Activated CD8-positive, alpha-beta memory T cell treated with anti-CD3 and anti-CD28 coated beads for 48 hours (primary cell): ENCODE measurements at regions not wholly inside any gene's neighbourhood (a gene's known extent, or its start where the extent isn't known, plus 50 kb on each side); places are given as distances from the start of the nearest gene placed in this dataset.
"Not testable (repeated sequence)": the region's sequence is repeated elsewhere in the genome, so short reads cannot be mapped to it uniquely, and the experiment has no call there.

Experiments used
- DNase-seq, 3 experiments: peaks; one replicate each; pipeline ENCODE4 v3.0.0-alpha.2; 2020; ENCODE audit warnings: low read depth in 2 of 3, low spot score in 2 of 3

DNA sequence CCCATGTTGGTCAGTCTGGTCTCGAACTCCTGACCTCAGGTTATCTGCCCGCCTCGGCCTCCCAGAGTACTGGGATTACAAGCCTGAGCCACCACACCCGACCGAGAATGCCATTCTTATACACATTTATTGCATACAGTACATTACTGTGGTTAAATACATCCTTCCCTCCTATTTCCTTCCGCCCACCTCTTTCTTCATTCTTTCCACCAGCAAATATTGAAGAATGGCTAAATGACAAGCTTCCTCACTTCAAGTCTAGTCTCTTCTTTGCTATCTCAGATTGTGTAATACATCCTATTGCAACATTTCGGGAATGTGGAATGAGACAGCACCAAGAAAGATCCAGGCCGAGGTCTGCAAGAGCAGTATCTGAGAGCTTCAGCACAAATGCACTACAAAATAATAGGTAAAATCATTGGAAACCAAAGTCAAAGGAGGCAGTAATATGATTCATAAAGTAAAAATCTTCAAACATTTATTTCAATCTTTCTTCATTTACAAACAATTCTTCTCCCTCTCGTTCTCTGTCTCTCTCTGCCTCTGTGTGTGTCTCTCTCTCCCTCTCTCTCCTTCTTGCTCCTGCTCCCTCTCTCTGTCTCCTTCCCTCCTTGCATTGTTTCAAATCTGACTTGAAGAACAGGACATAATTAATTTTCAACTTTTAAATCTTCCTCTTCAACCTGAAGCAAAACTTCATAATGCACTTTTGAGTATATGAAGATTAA, 94.7 kb upstream of the TGFBR2 start:
- DNase-seq, result no peak

DNA sequence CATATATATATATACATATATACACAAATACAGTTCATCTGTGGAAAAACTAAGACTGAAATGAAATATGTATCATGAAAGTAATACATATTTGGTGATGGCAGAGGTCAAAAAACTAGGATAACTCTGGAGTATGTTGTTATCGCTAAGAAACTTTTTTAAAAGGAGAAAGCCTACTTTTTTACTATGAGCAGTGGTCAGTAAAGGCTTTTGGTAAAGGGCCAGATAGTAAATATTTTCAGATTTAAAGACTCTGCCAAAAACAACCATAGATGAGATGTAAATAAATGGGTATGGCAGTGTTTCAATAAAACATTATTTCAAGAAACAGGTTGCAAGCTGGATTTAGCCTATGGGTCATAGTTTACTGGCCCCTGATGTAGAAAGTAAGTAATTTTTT, 93.8 kb upstream of the TGFBR2 start:
- no peak for DNase-seq

DNA sequence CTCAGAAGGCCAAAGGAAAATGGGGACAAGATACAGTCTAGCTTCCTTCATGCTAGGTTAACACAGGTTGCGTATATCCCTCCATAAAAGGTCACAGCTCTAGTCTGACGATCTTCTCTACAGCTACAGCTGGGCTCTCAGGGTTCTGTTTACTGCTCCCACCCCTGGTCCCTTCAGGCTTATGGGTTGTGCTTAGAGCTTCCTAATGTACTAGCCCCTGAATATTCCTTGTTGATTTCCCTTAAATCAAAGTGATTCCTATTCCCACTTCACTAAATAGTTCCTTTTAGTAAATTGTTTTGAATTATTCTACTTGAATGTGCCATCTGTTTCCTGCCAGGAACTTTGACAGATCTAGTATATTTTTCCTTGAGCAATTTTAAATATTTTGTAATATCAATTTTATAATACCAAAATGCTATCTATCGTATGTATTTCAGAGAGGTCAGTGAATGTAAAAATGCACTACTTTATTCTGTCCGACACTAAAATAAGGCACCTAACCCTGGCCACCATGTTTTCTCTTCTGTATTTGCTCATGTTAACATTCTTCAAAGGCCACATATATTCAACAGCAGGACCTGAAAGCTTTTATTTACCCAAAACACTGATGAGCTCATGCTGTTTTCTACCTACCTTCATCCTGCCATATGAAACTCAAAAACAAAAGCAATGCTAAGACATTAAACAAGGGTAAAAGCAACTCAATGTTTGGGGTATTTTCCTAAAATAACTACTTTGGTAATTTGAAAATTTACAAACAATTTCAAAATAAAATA, 92.8 kb upstream of the TGFBR2 start:
- DNase-seq, result no peak

- DNase-seq, result no peak
Observed at GRCh38 chr3:30516238-30516637, 90.2 kb upstream of the TGFBR2 start.

DNA sequence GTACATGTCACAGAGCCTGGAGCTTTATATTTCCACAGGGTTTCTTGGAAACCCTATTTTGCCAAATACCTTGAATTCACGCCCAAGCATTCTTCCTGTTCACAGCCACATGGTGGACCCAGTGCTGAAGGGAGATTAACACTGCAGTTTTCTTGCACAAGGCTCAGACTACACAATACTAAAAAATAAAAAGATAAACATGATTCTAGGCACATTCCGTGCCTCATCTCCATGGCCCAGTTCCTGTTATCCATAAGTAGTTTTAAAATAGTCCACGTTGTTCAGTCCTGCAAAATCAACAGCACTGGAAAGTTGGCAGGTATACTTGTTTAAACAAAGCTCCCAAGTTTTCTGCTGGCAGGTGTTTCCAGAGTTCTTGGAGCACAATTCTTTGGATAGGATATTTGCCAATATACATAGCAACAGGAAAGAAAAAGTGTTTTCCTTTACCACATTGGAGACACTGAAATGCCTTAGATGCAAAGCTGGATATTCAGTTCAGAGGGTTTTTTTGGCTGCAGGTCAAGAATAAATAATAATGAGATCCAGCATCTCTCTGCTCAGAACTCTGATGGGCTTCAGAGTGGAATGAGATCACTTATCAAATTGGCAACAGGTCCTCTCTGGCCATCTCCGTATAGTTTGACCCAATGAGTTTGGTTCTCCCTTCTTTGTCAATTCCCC, 88.1 kb upstream of the TGFBR2 start:
- DNase-seq, result no peak

GRCh38 chr3:30518872-30519271, 87.5 kb upstream of the TGFBR2 start:
- no peak for DNase-seq

GRCh38 chr3:30520699-30521098, 85.7 kb upstream of the TGFBR2 start:
- DNase-seq, result no peak

DNA sequence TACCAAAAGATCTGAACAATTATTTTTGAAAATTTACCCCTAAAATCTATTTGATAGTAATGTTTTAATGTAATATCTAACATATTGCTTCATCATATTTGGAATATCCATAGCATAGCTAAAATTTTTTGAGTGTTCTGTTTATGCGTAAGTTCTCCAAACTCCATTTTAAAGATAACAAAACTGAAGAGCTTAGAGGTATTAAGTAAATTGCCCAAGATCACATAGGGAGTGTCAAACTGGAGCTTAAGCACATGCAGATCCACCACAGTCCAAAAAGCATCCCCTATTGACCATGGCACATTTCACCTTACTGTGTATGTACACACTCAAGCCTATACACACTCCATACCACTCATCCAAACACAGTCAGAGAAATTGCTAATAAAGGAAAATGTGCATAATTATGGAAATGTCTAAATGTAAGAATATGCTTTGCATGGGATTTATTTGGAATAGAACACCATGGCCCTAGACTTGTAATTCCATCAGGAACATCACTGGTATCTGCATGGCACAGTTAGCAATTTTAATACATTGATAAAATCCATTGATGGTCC, 85.2 kb upstream of the TGFBR2 start:
- DNase-seq, result no peak

DNA sequence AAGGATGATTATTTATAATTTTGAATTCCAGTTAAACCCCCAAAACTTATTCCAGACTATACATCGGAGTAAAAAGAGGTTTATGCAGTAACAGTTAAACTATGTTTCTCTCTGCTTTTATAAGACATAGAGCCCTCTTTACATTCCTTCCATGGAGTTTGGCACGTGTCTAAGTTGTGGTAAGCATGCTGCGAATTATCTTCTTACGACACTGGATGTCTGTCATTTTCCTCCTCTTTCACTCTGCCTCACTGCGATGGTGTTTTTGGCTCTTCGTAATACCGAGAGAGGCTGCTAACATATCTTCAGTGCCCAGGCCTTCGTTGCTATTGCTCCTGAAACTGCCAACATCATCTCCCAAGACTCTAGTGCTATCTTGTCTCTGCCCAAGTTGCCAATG, 83.9 kb upstream of the TGFBR2 start:
- DNase-seq, result no peak

DNA sequence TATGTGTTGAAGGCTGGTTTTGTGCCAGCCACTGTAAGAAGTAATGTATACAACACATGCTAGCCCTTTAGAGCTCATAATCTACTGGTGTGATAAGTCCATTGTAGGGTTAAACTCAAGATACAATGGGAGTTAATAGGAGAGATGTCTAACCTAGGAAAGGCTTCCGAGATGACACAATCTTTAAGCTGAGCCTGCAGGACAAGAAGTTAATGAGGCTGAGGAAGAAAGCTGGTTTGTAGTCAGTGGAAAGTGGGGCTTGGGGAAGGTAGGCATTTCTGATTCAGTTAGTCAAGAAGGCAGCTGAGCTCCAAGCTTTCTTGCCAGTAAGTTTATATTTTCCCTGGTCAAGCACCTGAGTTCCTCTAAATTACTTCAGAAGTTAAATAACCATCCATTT, 83.0 kb upstream of the TGFBR2 start:
- DNase-seq, result no peak

GRCh38 chr3:30524357-30525040, 81.9 kb upstream of the TGFBR2 start:
- DNase-seq, result no peak

DNA sequence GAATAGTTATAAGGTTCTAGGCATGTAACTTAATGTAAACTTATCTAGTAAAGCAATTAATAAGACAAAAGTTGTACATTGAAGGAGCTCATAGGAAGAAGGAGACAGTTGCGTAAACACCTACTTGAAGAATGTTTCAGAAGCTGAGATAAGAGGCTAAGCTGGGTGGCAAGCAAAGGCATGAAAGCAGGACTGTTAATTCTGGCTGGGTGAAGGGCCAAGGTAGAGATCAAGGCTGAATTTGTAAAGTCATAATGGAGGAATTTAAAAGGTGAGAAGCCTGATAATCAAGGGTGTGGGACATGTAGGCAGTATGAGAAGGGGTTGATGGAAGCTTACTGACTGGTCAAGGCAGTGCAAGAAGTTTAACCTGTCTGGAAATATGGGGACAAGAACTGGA, 80.4 kb upstream of the TGFBR2 start:
- no peak for DNase-seq

DNA sequence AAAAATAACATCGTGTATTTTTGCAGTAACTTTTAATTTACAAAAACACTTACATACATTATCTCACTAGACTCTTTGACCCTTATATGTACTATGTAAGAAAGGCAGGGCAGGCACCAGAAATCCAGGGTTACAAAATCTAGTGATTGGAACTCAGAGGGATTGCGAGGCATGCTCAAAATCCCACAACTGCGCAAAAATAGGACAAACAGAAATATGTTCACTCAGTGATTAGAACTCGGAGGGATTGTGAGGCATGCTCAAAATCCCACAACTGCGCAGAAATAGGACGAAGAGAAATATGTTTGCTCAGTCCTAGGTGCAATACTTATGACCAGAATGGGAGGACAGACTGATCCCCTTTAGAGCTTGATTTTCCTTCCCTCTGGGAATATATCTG, 79.2 kb upstream of the TGFBR2 start:
- no peak for DNase-seq

- DNase-seq, result no peak
Observed at GRCh38 chr3:30527720-30528119, 78.7 kb upstream of the TGFBR2 start.

DNA sequence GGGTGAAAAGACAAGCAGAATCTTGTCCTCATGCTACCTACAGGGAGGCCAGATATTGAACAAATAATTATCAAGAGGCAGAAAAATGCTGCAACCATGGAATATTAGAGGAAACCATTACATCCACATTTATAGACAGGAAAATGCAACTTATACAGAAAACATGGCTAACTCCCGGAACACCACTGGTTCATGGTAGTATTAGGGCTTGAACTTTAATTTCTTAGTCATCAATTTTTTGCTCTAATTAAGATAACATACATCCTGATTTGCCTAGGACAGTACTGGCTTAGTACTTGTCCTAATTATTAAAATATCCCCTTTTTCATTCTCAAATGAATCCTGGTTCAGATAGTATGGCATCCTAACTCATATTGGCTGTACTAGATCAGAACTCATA, 76.3 kb upstream of the TGFBR2 start:
- DNase-seq, result no peak

GRCh38 chr3:30531017-30531570, 75.3 kb upstream of the TGFBR2 start:
- DNase-seq, result no peak

GRCh38 chr3:30535525-30535924, 70.9 kb upstream of the TGFBR2 start:
- DNase-seq, result no peak

GRCh38 chr3:30538791-30539190, 67.6 kb upstream of the TGFBR2 start:
- no peak for DNase-seq

DNA sequence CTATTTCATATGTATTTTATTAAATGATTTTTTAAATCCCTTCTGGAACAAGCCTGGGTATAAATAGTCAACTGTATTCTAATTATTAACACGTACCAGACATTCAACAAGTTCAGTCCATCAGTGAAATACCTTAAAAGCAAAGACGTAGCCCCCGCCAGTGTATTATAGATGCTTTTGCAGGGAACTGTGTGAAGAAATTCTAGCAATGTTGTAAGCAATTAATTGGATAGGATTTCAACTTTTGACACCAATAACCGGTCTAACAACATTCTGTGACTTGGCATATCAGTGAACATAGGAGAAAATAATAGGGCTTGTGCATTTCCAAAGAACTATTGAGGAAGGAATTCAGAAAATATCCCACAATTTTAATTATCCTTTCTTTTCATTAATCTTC, 67.2 kb upstream of the TGFBR2 start:
- DNase-seq, result no peak

GRCh38 chr3:30539772-30540171, 66.6 kb upstream of the TGFBR2 start:
- DNase-seq, result no peak

- not testable (repeated sequence) for DNase-seq
Observed at GRCh38 chr3:30541156-30541555, 65.2 kb upstream of the TGFBR2 start.
